ENCODE measurements at regions not wholly inside any gene's neighbourhood (a gene's known extent, or its start where the extent isn't known, plus 50 kb on each side); places are given as distances from the start of the nearest gene placed in this dataset.

- DNase-seq (ENCODE audit: low spot score): no peak
- in situ Hi-C loops (cut with HindIII; ENCODE audit: low sequenced_read_pairs): no loop called here
These were observed 237.8 kb downstream of the SPTSSA start for GRCh38 chr14:34224221-34224620.

- in situ Hi-C loops (cut with HindIII; ENCODE audit: low sequenced_read_pairs): no loop called here
- no peak for DNase-seq (ENCODE audit: low spot score)
These were observed 238.5 kb downstream of the SPTSSA start for GRCh38 chr14:34223373-34224148.

GRCh38 chr14:34222867-34223266, 239.2 kb downstream of the SPTSSA start:
- in situ Hi-C loops (cut with HindIII; ENCODE audit: low sequenced_read_pairs): no loop called here
- no peak for DNase-seq (ENCODE audit: low spot score)

- in situ Hi-C loops (cut with HindIII; ENCODE audit: low sequenced_read_pairs): no loop called here
These were observed 239.9 kb downstream of the SPTSSA start for GRCh38 chr14:34222122-34222521.

GRCh38 chr14:34220921-34221320, 241.1 kb downstream of the SPTSSA start:
- in situ Hi-C loops (cut with HindIII; ENCODE audit: low sequenced_read_pairs): no loop called here
- no peak for DNase-seq (ENCODE audit: low spot score)

More at GRCh38 chr14:34222122-34222521, 239.9 kb downstream of the SPTSSA start:
- no peak for DNase-seq (ENCODE audit: low spot score)

GRCh38 chr14:34220378-34220706, 241.7 kb downstream of the SPTSSA start:
- DNase-seq (ENCODE audit: low spot score): no peak
- in situ Hi-C loops (cut with HindIII; ENCODE audit: low sequenced_read_pairs): no loop called here

GRCh38 chr14:34219661-34220377, 242.2 kb downstream of the SPTSSA start:
- DNase-seq (ENCODE audit: low spot score): no peak
- in situ Hi-C loops (cut with HindIII; ENCODE audit: low sequenced_read_pairs): no loop called here

GRCh38 chr14:34218881-34219280, 243.2 kb downstream of the SPTSSA start:
- no peak for DNase-seq (ENCODE audit: low spot score)
- in situ Hi-C loops (cut with HindIII; ENCODE audit: low sequenced_read_pairs): no loop called here

- in situ Hi-C loops (cut with HindIII; ENCODE audit: low sequenced_read_pairs): no loop called here
These were observed 247.1 kb downstream of the SPTSSA start for GRCh38 chr14:34214961-34215360.

GRCh38 chr14:34213332-34213731, 248.7 kb downstream of the SPTSSA start:
- in situ Hi-C loops (cut with HindIII; ENCODE audit: low sequenced_read_pairs): no loop called here
- no peak for DNase-seq (ENCODE audit: low spot score)

More at GRCh38 chr14:34214961-34215360, 247.1 kb downstream of the SPTSSA start:
- DNase-seq (ENCODE audit: low spot score): no peak

- DNase-seq (ENCODE audit: low spot score): peak; percentile 4
- in situ Hi-C loops (cut with HindIII; ENCODE audit: low sequenced_read_pairs): no loop called here
These were observed 249.7 kb downstream of the SPTSSA start for GRCh38 chr14:34212172-34212929.

GRCh38 chr14:34211732-34212131, 250.3 kb downstream of the SPTSSA start:
- in situ Hi-C loops (cut with HindIII; ENCODE audit: low sequenced_read_pairs): no loop called here
- no peak for DNase-seq (ENCODE audit: low spot score)

GRCh38 chr14:34208532-34208931, 253.5 kb downstream of the SPTSSA start:
- in situ Hi-C loops (cut with HindIII; ENCODE audit: low sequenced_read_pairs): no loop called here

GRCh38 chr14:34205799-34206198, 254.9 kb upstream of the EGLN3 start:
- in situ Hi-C loops (cut with HindIII; ENCODE audit: low sequenced_read_pairs): no loop called here
- DNase-seq (ENCODE audit: low spot score): no peak

More at GRCh38 chr14:34208532-34208931, 253.5 kb downstream of the SPTSSA start:
- DNase-seq (ENCODE audit: low spot score): no peak

- DNase-seq (ENCODE audit: low spot score): no peak
- in situ Hi-C loops (cut with HindIII; ENCODE audit: low sequenced_read_pairs): no loop called here
These were observed 253.9 kb upstream of the EGLN3 start for GRCh38 chr14:34204774-34205173.

- no peak for DNase-seq (ENCODE audit: low spot score)
- in situ Hi-C loops (cut with HindIII; ENCODE audit: low sequenced_read_pairs): no loop called here
These were observed 252.4 kb upstream of the EGLN3 start for GRCh38 chr14:34203251-34203722.

GRCh38 chr14:34201909-34202637, 251.2 kb upstream of the EGLN3 start:
- in situ Hi-C loops (cut with HindIII; ENCODE audit: low sequenced_read_pairs): no loop called here
- no peak for DNase-seq (ENCODE audit: low spot score)

GRCh38 chr14:34199585-34199984, 248.7 kb upstream of the EGLN3 start:
- in situ Hi-C loops (cut with HindIII; ENCODE audit: low sequenced_read_pairs): no loop called here
- DNase-seq (ENCODE audit: low spot score): no peak

GRCh38 chr14:34198096-34198495, 247.2 kb upstream of the EGLN3 start:
- DNase-seq (ENCODE audit: low spot score): no peak
- in situ Hi-C loops (cut with HindIII; ENCODE audit: low sequenced_read_pairs): no loop called here
